Neuronal stem cell (in vitro differentiated cells): ENCODE measurements at regions not wholly inside any gene's neighbourhood (a gene's known extent, or its start where the extent isn't known, plus 50 kb on each side); places are given as distances from the start of the nearest gene placed in this dataset.

Experiments used
- DNase-seq: peaks from one replicate; pipeline ENCODE4 v3.0.0-alpha.2; 2013; ENCODE audit warnings: low spot score
- H2AFZ ChIP-seq: one replicate; pipeline ENCODE4 v1.6.1; 2013; ENCODE audit warnings: mild to moderate bottlenecking, low read length, inconsistent platforms
- H2AK5ac ChIP-seq: 2 replicates; pipeline ENCODE4 v1.6.1; 2013; ENCODE audit warnings: low read depth, mild to moderate bottlenecking, inconsistent platforms, low read length, moderate library complexity, mixed read lengths
- H2BK120ac ChIP-seq: 2 replicates; pipeline ENCODE4 v1.6.1; 2013; ENCODE audit warnings: low read depth, mild to moderate bottlenecking, inconsistent platforms, low read length, moderate library complexity, mixed read lengths
- H2BK12ac ChIP-seq: one replicate; pipeline ENCODE4 v1.6.1; 2013; ENCODE audit warnings: low read length, inconsistent platforms
- H2BK15ac ChIP-seq: 2 replicates; pipeline ENCODE4 v1.6.1; 2013; ENCODE audit warnings: mild to moderate bottlenecking, low read length, inconsistent platforms, mixed read lengths
- H2BK5ac ChIP-seq: one replicate; pipeline ENCODE4 v1.6.1; 2013; ENCODE audit warnings: inconsistent platforms, mild to moderate bottlenecking, low read length, moderate library complexity
- H3K14ac ChIP-seq: one replicate; pipeline ENCODE4 v1.6.1; 2013; ENCODE audit warnings: low read length, inconsistent platforms
- H3K18ac ChIP-seq: 2 replicates; pipeline ENCODE4 v1.6.1; 2013; ENCODE audit warnings: low read length, inconsistent platforms
- H3K23ac ChIP-seq: 2 replicates; pipeline ENCODE4 v1.6.1; 2013; ENCODE audit warnings: low read depth, mild to moderate bottlenecking, mixed read lengths, low read length, inconsistent platforms; ENCODE audit not compliant: poor library complexity
- H3K27ac ChIP-seq: replicated peaks from 3 replicates; pipeline ENCODE4 v1.5.1; 2013; ENCODE audit warnings: low read length, inconsistent platforms
- H3K27me3 ChIP-seq, 3 experiments: 2 replicates each; pipeline ENCODE4 v1.6.1; 2013; ENCODE audit warnings: low read length in 3 of 3, mild to moderate bottlenecking in 2 of 3, inconsistent platforms in 1 of 3, low read depth in 1 of 3, mixed read lengths in 1 of 3, moderate library complexity in 1 of 3; ENCODE audit not compliant: control insufficient read depth in 3 of 3, insufficient read depth in 3 of 3
- H3K36me3 ChIP-seq, 2 donors: replicated peaks in 1 of 2; 2 replicates each; pipeline ENCODE4 v1.6.1; 2013; ENCODE audit warnings: low read length in 2 of 2; ENCODE audit not compliant: control insufficient read depth in 2 of 2, insufficient read depth in 2 of 2
- H3K4ac ChIP-seq: 2 replicates; pipeline ENCODE4 v1.6.1; 2013; ENCODE audit warnings: inconsistent platforms, mild to moderate bottlenecking, low read length, moderate library complexity
- H3K4me1 ChIP-seq, 2 donors: 1 replicate in 1 of 2; 2 replicates in 1 of 2; pipeline ENCODE4 v1.6.1; 2013; ENCODE audit warnings: low read length in 2 of 2, low read depth in 1 of 2; ENCODE audit not compliant: control insufficient read depth in 2 of 2, insufficient read depth in 1 of 2
- H3K4me2 ChIP-seq: one replicate; pipeline ENCODE4 v1.6.1; 2013; ENCODE audit warnings: mild to moderate bottlenecking, low read length, inconsistent platforms; ENCODE audit not compliant: insufficient read depth, poor library complexity, severe bottlenecking
- H3K4me3 ChIP-seq, 2 donors: 2 replicates each; pipeline ENCODE4 v1.5.1; 2013; ENCODE audit warnings: low read length in 2 of 2, mild to moderate bottlenecking in 2 of 2, inconsistent platforms in 1 of 2, moderate library complexity in 1 of 2
- H3K79me1 ChIP-seq: one replicate; pipeline ENCODE4 v1.6.1; 2013; ENCODE audit warnings: low read depth, mild to moderate bottlenecking, inconsistent platforms, low read length, moderate library complexity
- H3K9ac ChIP-seq: one replicate; pipeline ENCODE4 v1.6.1; 2013; ENCODE audit warnings: mild to moderate bottlenecking, low read depth, low read length, inconsistent platforms; ENCODE audit not compliant: poor library complexity
- H3K9me3 ChIP-seq, 2 donors: replicated peaks in 1 of 2; 2 replicates each; pipeline versions ENCODE3 to v1.6.1; 2013; ENCODE audit warnings: low read length in 2 of 2, mild to moderate bottlenecking in 2 of 2, inconsistent platforms in 1 of 2, low read depth in 1 of 2, mixed read lengths in 1 of 2, moderate library complexity in 1 of 2; ENCODE audit not compliant: control insufficient read depth in 2 of 2, insufficient read depth in 1 of 2
- H4K8ac ChIP-seq: one replicate; pipeline ENCODE4 v1.6.1; 2013; ENCODE audit warnings: low read depth, mild to moderate bottlenecking, inconsistent platforms, low read length, moderate library complexity
- H4K91ac ChIP-seq: one replicate; pipeline ENCODE4 v1.6.1; 2013; ENCODE audit warnings: low read length, low read depth, mild to moderate bottlenecking, inconsistent platforms; ENCODE audit not compliant: poor library complexity
- WGBS, 2 donors: extraction: QIAGEN DNeasy Blood & Tissue Kit; methylation state at CpG; one replicate each; pipeline ENCODE4 v1.1.7; 2013; ENCODE audit warnings: missing lambda C conversion rate in 2 of 2, mixed read lengths in 1 of 2; ENCODE audit not compliant: insufficient read length in 2 of 2, insufficient replicate concordance in 1 of 2; ENCODE audit errors: extremely low coverage in 2 of 2; 5-methylcytosine and 5-hydroxymethylcytosine counted together

- no peak overlapping the region for H2BK15ac ChIP-seq
- no peak for DNase-seq
- H4K8ac ChIP-seq = no peak overlapping the region
- H2AFZ ChIP-seq = no peak overlapping the region
- peaks cover 0 to 6% of the 10 kb centered on the region in 2 donors for H3K4me1 ChIP-seq
- H2BK12ac ChIP-seq = no peak overlapping the region
- no peak overlapping the region for H3K27ac ChIP-seq
- H3K27me3 ChIP-seq = no peaks in the 10 kb centered on the region
- H3K79me1 ChIP-seq = no peaks in the 10 kb centered on the region
- H2AK5ac ChIP-seq = no peak overlapping the region
- H3K14ac ChIP-seq = no peak overlapping the region
- no peak overlapping the region for H2BK5ac ChIP-seq
- no peak overlapping the region for H3K23ac ChIP-seq
- peaks cover 19 to 39% of the 10 kb centered on the region in 2 donors for H3K36me3 ChIP-seq
- no peak overlapping the region for H2BK120ac ChIP-seq
- no peak overlapping the region for H3K9ac ChIP-seq
- H3K4ac ChIP-seq = no peak overlapping the region
- H3K4me3 ChIP-seq = no peak overlapping the region
- H3K18ac ChIP-seq = no peak overlapping the region
- no peak overlapping the region for H3K4me2 ChIP-seq
- no peak overlapping the region for H4K91ac ChIP-seq
- H3K9me3 ChIP-seq = no peaks in the 10 kb centered on the region
These were observed 142.4 kb downstream of the TLR5 start for GRCh38 chr1:223000632-223001031.

GRCh38 chr1:223001653-223002634 lies 141.1 kb downstream of the TLR5 start:
- Histone ChIP-seq H3K79me1 (no peaks in the 10 kb centered on the region), H4K8ac (no peak overlapping the region), H3K18ac (no peak overlapping the region), H2BK12ac (no peak overlapping the region), H2BK5ac (no peak overlapping the region), H3K14ac (peak overlapping the region; percentile 31), H3K4me3 (no peak overlapping the region), H3K4me1 (peaks cover 0 to 8% of the 10 kb centered on the region in 2 donors), H3K4ac (peak overlapping the region; percentile 69), H2BK120ac (no peak overlapping the region), H2AFZ (no peak overlapping the region), H3K9me3 (no peaks in the 10 kb centered on the region), H2BK15ac (no peak overlapping the region), H3K36me3 (peaks cover 19 to 46% of the 10 kb centered on the region in 2 donors), H2AK5ac (no peak overlapping the region), H3K27me3 (no peaks in the 10 kb centered on the region), H3K4me2 (no peak overlapping the region), H3K27ac (no peak overlapping the region), H3K23ac (no peak overlapping the region), H4K91ac (no peak overlapping the region), H3K9ac (no peak overlapping the region)
- no CpG with 5 or more reads among the region's 9 CpGs for WGBS, 2 donors
- DNase-seq = no peak

GRCh38 chr1:223003549-223003948 lies 139.5 kb downstream of the TLR5 start:
- H3K79me1 ChIP-seq = no peaks in the 10 kb centered on the region
- H3K4me1 ChIP-seq = peaks cover 2 to 12% of the 10 kb centered on the region in 2 donors
- no CpG with 5 or more reads among the region's 9 CpGs for WGBS, 2 donors
- H2BK12ac ChIP-seq = no peak overlapping the region
- H3K4me2 ChIP-seq = no peak overlapping the region
- no peaks in the 10 kb centered on the region for H3K9me3 ChIP-seq
- no peak overlapping the region for H3K27ac ChIP-seq
- H4K8ac ChIP-seq = no peak overlapping the region
- no peak overlapping the region for H3K23ac ChIP-seq
- no peak overlapping the region for H3K14ac ChIP-seq
- no peak overlapping the region for H3K4me3 ChIP-seq
- H3K9ac ChIP-seq = no peak overlapping the region
- no peak overlapping the region for H2BK15ac ChIP-seq
- no peak overlapping the region for H4K91ac ChIP-seq
- H2BK5ac ChIP-seq = no peak overlapping the region
- no peak overlapping the region for H2AK5ac ChIP-seq
- H2AFZ ChIP-seq = no peak overlapping the region
- peaks cover 19 to 46% of the 10 kb centered on the region in 2 donors for H3K36me3 ChIP-seq
- H3K27me3 ChIP-seq = no peaks in the 10 kb centered on the region
- H3K18ac ChIP-seq = no peak overlapping the region
- H2BK120ac ChIP-seq = no peak overlapping the region
- H3K4ac ChIP-seq = no peak overlapping the region
- DNase-seq = no peak

GRCh38 chr1:223006371-223006770 lies 136.7 kb downstream of the TLR5 start:
- Histone ChIP-seq H3K4me3 (no peak overlapping the region), H2AK5ac (no peak overlapping the region), H4K91ac (no peak overlapping the region), H3K18ac (no peak overlapping the region), H3K14ac (no peak overlapping the region), H3K4ac (no peak overlapping the region), H3K27me3 (no peaks in the 10 kb centered on the region), H3K4me1 (peaks cover 7 to 16% of the 10 kb centered on the region in 2 donors), H3K36me3 (peaks cover 19 to 43% of the 10 kb centered on the region in 2 donors), H3K23ac (no peak overlapping the region), H2BK5ac (no peak overlapping the region), H2AFZ (no peak overlapping the region), H2BK12ac (no peak overlapping the region), H2BK120ac (no peak overlapping the region), H4K8ac (no peak overlapping the region), H3K27ac (no peak overlapping the region), H3K4me2 (no peak overlapping the region), H2BK15ac (no peak overlapping the region), H3K9me3 (no peaks in the 10 kb centered on the region), H3K9ac (no peak overlapping the region), H3K79me1 (no peaks in the 10 kb centered on the region)
- no CpG with 5 or more reads among the region's 5 CpGs for WGBS, 2 donors
- DNase-seq = no peak
